Mesendoderm (in vitro differentiated cells): ENCODE measurements at regions not wholly inside any gene's neighbourhood (a gene's known extent, or its start where the extent isn't known, plus 50 kb on each side); places are given as distances from the start of the nearest gene placed in this dataset.
"Not testable (repeated sequence)": the region's sequence is repeated elsewhere in the genome, so short reads cannot be mapped to it uniquely, and the experiment has no call there.

ENCODE experiments used
- DNase-seq: peaks from one replicate; pipeline ENCODE4 v3.0.0; 2013
- H2AK5ac ChIP-seq: 2 replicates; pipeline ENCODE4 v1.6.1; 2013; ENCODE audit warnings: low read length, inconsistent platforms
- H2BK120ac ChIP-seq: 2 replicates; pipeline ENCODE4 v1.6.1; 2013; ENCODE audit warnings: low read depth, mild to moderate bottlenecking, low read length, moderate library complexity, mixed read lengths
- H2BK15ac ChIP-seq: replicated peaks from 2 replicates; pipeline ENCODE4 v1.6.1; 2013; ENCODE audit warnings: low read depth, mild to moderate bottlenecking, moderate library complexity
- H2BK5ac ChIP-seq: 2 replicates; pipeline ENCODE4 v1.6.1; 2013; ENCODE audit warnings: low read length, inconsistent platforms
- H3K18ac ChIP-seq: 2 replicates; pipeline ENCODE4 v1.6.1; 2013; ENCODE audit warnings: mild to moderate bottlenecking, low read length, mixed read lengths
- H3K23ac ChIP-seq: one replicate; pipeline ENCODE4 v1.6.1; 2013; ENCODE audit warnings: low read length
- H3K27ac ChIP-seq: 2 replicates; pipeline ENCODE4 v1.5.1; 2013; ENCODE audit warnings: low read depth, mild to moderate bottlenecking, inconsistent platforms, low read length, moderate library complexity
- H3K27me3 ChIP-seq: 2 replicates; pipeline ENCODE4 v1.6.1; 2013; ENCODE audit warnings: low read length, control low read depth, mild to moderate bottlenecking, inconsistent platforms; ENCODE audit not compliant: insufficient read depth, poor library complexity
- H3K36me3 ChIP-seq: 2 replicates; pipeline ENCODE4 v1.6.1; 2013; ENCODE audit warnings: low read length, inconsistent platforms; ENCODE audit not compliant: control insufficient read depth, insufficient read depth
- H3K4ac ChIP-seq: one replicate; pipeline ENCODE4 v1.6.1; 2013; ENCODE audit warnings: low read depth, mild to moderate bottlenecking, low read length, moderate library complexity
- H3K4me1 ChIP-seq: 2 replicates; pipeline ENCODE4 v1.6.1; 2013; ENCODE audit warnings: low read depth, low read length, inconsistent platforms; ENCODE audit not compliant: control insufficient read depth
- H3K4me2 ChIP-seq: 2 replicates; pipeline ENCODE4 v1.6.1; 2013; ENCODE audit warnings: low read length
- H3K4me3 ChIP-seq: 2 replicates; pipeline ENCODE4 v1.5.1; 2013; ENCODE audit warnings: mild to moderate bottlenecking, low read length
- H3K56ac ChIP-seq: one replicate; pipeline ENCODE4 v1.6.1; 2013; ENCODE audit warnings: low read length
- H3K79me1 ChIP-seq: 2 replicates; pipeline ENCODE4 v1.6.1; 2013; ENCODE audit warnings: low read length, inconsistent platforms
- H3K79me2 ChIP-seq: 2 replicates; pipeline ENCODE4 v1.6.1; 2013; ENCODE audit warnings: mild to moderate bottlenecking, low read length; ENCODE audit not compliant: control insufficient read depth, insufficient read depth
- H3K9ac ChIP-seq: 2 replicates; pipeline ENCODE4 v1.6.1; 2013; ENCODE audit warnings: low read length, inconsistent platforms
- H4K5ac ChIP-seq: one replicate; pipeline ENCODE4 v1.6.1; 2013; ENCODE audit warnings: low read length
- H4K8ac ChIP-seq: one replicate; pipeline ENCODE4 v1.6.1; 2013; ENCODE audit warnings: low read depth, mild to moderate bottlenecking, control low read depth, low read length, moderate library complexity
- WGBS: extraction: QIAGEN DNeasy Blood & Tissue Kit; methylation state at CpG from one replicate; pipeline ENCODE4 v1.1.7; 2013; ENCODE audit warnings: low lambda C conversion rate, missing lambda C conversion rate; ENCODE audit not compliant: insufficient coverage; ENCODE audit errors: extremely low coverage; 5-methylcytosine and 5-hydroxymethylcytosine counted together

DNA sequence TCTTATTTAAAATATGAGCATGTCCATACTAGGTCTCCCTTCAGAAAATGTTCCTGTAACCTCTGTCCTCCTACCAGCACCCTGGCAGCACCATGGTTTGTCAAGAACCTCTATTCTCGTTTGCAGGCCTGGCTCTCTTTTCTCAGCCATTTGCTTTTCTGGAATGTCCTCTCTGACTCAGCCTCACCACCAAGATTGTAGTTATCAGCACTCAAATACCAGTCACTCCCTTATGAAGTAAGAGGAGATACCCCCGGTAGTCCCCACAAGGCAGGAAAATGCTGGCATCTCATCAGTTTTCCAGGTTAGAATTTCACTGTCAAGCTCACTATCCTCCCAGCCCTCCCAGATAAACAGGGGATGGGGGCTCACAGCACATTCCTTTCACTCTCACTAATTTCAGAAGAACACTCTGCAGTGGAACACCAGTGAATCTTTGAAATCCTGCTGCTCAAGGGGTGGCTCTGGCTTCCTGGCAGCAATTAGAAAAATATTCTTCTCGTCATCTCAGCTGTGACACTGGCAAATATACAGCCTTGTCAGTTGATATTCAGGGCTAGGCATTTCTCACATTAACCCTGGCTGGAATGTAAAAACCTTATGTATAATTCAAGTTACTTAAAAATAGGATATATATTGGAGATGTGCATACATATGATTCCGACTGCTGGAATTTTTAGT lies 129.2 kb downstream of the TBX18 start:
- Histone ChIP-seq H3K4me2 (no peak overlapping the region), H3K9ac (no peak overlapping the region), H3K79me1 (no peaks in the 10 kb centered on the region), H3K56ac (no peak overlapping the region), H2BK5ac (no peak overlapping the region), H3K36me3 (no peaks in the 10 kb centered on the region), H2BK120ac (no peak overlapping the region), H3K4ac (no peak overlapping the region), H4K5ac (no peak overlapping the region), H3K23ac (no peak overlapping the region), H3K4me3 (no peak overlapping the region), H3K18ac (no peak overlapping the region), H2AK5ac (no peak overlapping the region), H3K4me1 (no peaks in the 10 kb centered on the region), H3K27me3 (no peaks in the 10 kb centered on the region), H3K79me2 (no peaks in the 10 kb centered on the region), H4K8ac (no peak overlapping the region), H3K27ac (no peak overlapping the region), H2BK15ac (no peak overlapping the region)
- no CpG with 5 or more reads among the region's 4 CpGs for WGBS
- peak; percentile 80 for DNase-seq

DNA sequence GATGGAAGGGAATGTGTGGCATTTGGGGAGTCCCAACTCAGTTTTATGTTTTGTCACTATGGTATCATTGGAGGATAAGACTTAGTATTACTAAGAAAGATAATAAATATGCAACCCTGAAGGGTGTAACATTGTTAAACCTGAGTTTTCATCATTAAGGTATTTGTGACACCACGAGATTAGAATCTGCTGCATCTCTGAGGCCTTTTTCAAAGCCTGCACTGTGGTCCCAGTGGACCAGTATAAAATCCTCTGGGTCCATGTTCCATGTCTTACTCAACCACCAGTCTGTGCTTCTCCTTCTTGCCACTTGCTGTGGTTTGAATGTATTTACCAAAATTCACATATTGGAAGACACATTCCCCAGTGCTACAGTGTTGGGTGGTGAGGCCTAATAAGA lies 130.6 kb downstream of the TBX18 start:
- H3K79me2 ChIP-seq = no peaks in the 10 kb centered on the region
- no peaks in the 10 kb centered on the region for H3K79me1 ChIP-seq
- H4K5ac ChIP-seq = no peak overlapping the region
- H4K8ac ChIP-seq = no peak overlapping the region
- no peak overlapping the region for H2BK5ac ChIP-seq
- H3K27ac ChIP-seq = no peak overlapping the region
- no peak overlapping the region for H2BK120ac ChIP-seq
- H3K9ac ChIP-seq = no peak overlapping the region
- H3K36me3 ChIP-seq = no peaks in the 10 kb centered on the region
- no peak overlapping the region for H3K18ac ChIP-seq
- no peaks in the 10 kb centered on the region for H3K4me1 ChIP-seq
- H3K4ac ChIP-seq = no peak overlapping the region
- H3K4me2 ChIP-seq = no peak overlapping the region
- no peak overlapping the region for H3K4me3 ChIP-seq
- H3K56ac ChIP-seq = no peak overlapping the region
- no peak overlapping the region for H2AK5ac ChIP-seq
- no peak for DNase-seq
- H3K23ac ChIP-seq = no peak overlapping the region
- no peaks in the 10 kb centered on the region for H3K27me3 ChIP-seq
- WGBS = no CpG with 5 or more reads among the region's 1 CpG
- H2BK15ac ChIP-seq = no peak overlapping the region

DNA sequence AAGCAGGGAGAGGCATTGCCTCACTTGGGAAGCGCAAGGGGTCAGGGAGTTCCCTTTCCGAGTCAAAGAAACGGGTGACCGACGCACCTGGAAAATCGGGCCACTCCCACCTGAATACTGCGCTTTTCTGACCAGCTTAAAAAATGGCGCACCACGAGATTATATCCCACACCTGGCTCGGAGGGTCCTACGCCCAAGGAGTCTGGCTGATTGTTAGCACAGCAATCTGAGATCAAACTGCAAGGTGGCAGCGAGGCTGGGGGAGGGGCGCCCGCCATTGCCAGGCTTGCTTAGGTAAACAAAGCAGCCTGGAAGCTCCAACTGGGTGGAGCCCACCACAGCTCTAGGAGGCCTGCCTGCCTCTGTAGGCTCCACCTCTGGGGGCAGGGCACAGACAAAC lies 137.9 kb downstream of the TBX18 start:
- H3K36me3 ChIP-seq, H2BK5ac ChIP-seq, H3K4me2 ChIP-seq, H4K5ac ChIP-seq, H4K8ac ChIP-seq, H3K23ac ChIP-seq, H3K27me3 ChIP-seq, H2BK120ac ChIP-seq, H3K4me3 ChIP-seq, H3K4ac ChIP-seq, H3K56ac ChIP-seq, H3K9ac ChIP-seq, H3K79me2 ChIP-seq, H2BK15ac ChIP-seq, H3K27ac ChIP-seq, H3K18ac ChIP-seq, H3K4me1 ChIP-seq, H3K79me1 ChIP-seq, H2AK5ac ChIP-seq: not testable (repeated sequence)
- WGBS = no CpG with 5 or more reads among the region's 14 CpGs
- DNase-seq = peak; percentile 23

DNA sequence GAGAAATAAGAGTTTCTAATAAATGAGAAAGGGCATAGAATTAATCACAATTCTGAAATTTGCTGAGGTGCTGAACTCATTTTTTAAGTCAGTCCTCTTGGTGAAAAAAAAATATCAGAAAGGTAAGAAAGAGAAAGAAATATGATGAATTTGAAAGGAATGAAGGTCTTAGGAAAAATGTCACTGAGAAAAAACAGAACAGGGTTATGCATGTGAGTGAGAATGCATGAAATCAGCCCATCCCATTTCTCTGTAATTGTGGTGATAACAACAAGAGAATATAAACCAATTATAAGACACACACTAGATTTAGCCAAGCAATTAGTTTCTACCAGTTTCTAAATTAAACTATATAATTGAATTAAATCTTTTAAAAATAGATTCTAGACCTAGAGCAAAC lies 138.9 kb downstream of the TBX18 start:
- no peak overlapping the region for H3K4me3 ChIP-seq
- no peak overlapping the region for H2BK5ac ChIP-seq
- H4K5ac ChIP-seq = no peak overlapping the region
- H2BK120ac ChIP-seq = no peak overlapping the region
- H3K4me2 ChIP-seq = no peak overlapping the region
- H3K4ac ChIP-seq = no peak overlapping the region
- no peaks in the 10 kb centered on the region for H3K4me1 ChIP-seq
- H2BK15ac ChIP-seq = no peak overlapping the region
- no peak overlapping the region for H3K9ac ChIP-seq
- no peaks in the 10 kb centered on the region for H3K79me2 ChIP-seq
- H3K27ac ChIP-seq = no peak overlapping the region
- H3K18ac ChIP-seq = no peak overlapping the region
- H2AK5ac ChIP-seq = no peak overlapping the region
- no peaks in the 10 kb centered on the region for H3K27me3 ChIP-seq
- H3K36me3 ChIP-seq = no peaks in the 10 kb centered on the region
- no peak overlapping the region for H4K8ac ChIP-seq
- no peak overlapping the region for H3K23ac ChIP-seq
- no peak for DNase-seq
- H3K79me1 ChIP-seq = no peaks in the 10 kb centered on the region
- no peak overlapping the region for H3K56ac ChIP-seq

DNA sequence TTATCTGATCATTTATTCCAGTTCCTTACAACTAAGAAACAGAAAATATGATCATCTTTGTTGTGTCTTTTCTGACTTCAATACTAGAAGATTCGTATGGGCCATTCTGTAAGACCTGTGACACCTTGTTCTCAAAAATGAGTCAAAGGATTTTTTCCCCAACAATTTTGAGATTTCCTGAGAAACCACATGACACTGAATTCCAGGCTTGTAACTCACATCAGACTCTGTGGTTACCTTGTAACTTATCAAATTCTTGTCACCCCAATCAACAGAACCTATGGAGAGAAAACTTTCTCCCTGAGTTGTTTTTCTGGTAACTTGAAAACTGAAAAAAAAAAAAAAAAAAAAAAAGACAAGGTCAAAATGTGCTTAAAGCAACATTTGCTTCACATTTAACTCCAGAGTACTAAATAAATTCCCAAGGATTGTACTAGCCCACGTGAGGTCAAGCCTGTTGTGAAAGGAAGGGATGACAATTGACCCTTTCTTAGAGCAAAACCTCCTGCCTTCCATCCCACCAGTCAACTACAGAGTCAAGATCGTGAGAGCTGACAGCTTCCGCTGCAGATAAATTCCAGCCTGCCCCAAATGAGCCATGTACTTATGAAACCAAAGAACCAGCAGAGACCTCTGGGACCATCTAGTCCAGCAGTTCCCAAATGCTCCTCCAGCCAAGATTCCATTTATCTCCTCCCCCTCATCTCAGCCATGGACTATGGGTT lies 140.3 kb downstream of the TBX18 start:
- H3K79me1 ChIP-seq = no peaks in the 10 kb centered on the region
- no peak overlapping the region for H3K27ac ChIP-seq
- no peaks in the 10 kb centered on the region for H3K79me2 ChIP-seq
- H3K4me1 ChIP-seq = no peaks in the 10 kb centered on the region
- H3K27me3 ChIP-seq = no peaks in the 10 kb centered on the region
- H4K5ac ChIP-seq = no peak overlapping the region
- DNase-seq = peak; percentile 27
- no peak overlapping the region for H3K4ac ChIP-seq
- no peak overlapping the region for H2BK120ac ChIP-seq
- H3K56ac ChIP-seq = no peak overlapping the region
- no peak overlapping the region for H2BK15ac ChIP-seq
- WGBS = no CpG with 5 or more reads among the region's 4 CpGs
- H3K4me2 ChIP-seq = no peak overlapping the region
- no peak overlapping the region for H3K18ac ChIP-seq
- no peak overlapping the region for H3K4me3 ChIP-seq
- no peak overlapping the region for H3K9ac ChIP-seq
- no peak overlapping the region for H2AK5ac ChIP-seq
- H2BK5ac ChIP-seq = no peak overlapping the region
- H4K8ac ChIP-seq = no peak overlapping the region
- H3K23ac ChIP-seq = no peak overlapping the region
- H3K36me3 ChIP-seq = no peaks in the 10 kb centered on the region

DNA sequence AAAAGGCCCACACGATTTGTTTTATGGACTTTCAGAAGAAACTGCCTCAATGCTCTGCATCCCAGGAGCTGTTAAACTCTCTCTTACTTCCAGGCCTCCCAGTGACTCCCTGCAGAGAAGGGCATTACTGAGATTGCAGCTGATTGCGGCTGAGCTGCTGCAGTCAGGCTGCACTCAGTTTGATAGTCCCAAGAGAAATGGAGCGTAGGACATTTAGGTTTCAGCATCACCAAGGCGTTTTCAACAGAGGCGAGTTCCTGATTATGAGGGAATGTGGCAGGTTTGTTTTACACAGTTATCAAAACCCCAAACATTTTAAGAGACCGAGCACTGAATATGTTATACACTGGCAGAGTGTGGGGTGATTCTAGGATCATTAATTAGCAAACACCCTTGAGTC lies 145.6 kb downstream of the TBX18 start:
- Histone ChIP-seq H3K56ac (no peak overlapping the region), H2BK15ac (no peak overlapping the region), H3K27ac (no peak overlapping the region), H4K5ac (no peak overlapping the region), H2BK5ac (no peak overlapping the region), H3K4me3 (no peak overlapping the region), H3K4ac (no peak overlapping the region), H3K27me3 (no peaks in the 10 kb centered on the region), H2BK120ac (no peak overlapping the region), H3K4me2 (no peak overlapping the region), H3K18ac (no peak overlapping the region), H2AK5ac (no peak overlapping the region), H3K23ac (no peak overlapping the region), H3K79me1 (no peaks in the 10 kb centered on the region), H3K9ac (no peak overlapping the region), H4K8ac (no peak overlapping the region), H3K4me1 (no peaks in the 10 kb centered on the region), H3K36me3 (no peaks in the 10 kb centered on the region), H3K79me2 (no peaks in the 10 kb centered on the region)
- DNase-seq = peak; percentile 90
- WGBS = no CpG with 5 or more reads among the region's 6 CpGs
